ENCODE measurements at regions not wholly inside any gene's neighbourhood (a gene's known extent, or its start where the extent isn't known, plus 50 kb on each side); places are given as distances from the start of the nearest gene placed in this dataset.

- TF ChIP-seq, protein P1, sequence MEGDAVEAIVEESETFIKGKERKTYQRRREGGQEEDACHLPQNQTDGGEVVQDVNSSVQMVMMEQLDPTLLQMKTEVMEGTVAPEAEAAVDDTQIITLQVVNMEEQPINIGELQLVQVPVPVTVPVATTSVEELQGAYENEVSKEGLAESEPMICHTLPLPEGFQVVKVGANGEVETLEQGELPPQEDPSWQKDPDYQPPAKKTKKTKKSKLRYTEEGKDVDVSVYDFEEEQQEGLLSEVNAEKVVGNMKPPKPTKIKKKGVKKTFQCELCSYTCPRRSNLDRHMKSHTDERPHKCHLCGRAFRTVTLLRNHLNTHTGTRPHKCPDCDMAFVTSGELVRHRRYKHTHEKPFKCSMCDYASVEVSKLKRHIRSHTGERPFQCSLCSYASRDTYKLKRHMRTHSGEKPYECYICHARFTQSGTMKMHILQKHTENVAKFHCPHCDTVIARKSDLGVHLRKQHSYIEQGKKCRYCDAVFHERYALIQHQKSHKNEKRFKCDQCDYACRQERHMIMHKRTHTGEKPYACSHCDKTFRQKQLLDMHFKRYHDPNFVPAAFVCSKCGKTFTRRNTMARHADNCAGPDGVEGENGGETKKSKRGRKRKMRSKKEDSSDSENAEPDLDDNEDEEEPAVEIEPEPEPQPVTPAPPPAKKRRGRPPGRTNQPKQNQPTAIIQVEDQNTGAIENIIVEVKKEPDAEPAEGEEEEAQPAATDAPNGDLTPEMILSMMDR (optimal IDR thresholded peaks at IDR 0.05 in 1 of 3, IDR thresholded peaks at IDR 0.05 in 1 of 3, conservative IDR thresholded peaks at IDR 0.05 in 1 of 3; ENCODE audit: extremely low read depth in 1 of 3, insufficient read depth in 2 of 3, low read length in 3 of 3): no peak
- TF ChIP-seq EZH2 (IDR thresholded peaks at IDR 0.05; ENCODE audit: low read length): no peak
Observed at GRCh38 chr3:40837300-40837699, 312.5 kb downstream of the ZNF621 start.

Data from keratinocyte (primary cell).